ENCODE measurements at regions not wholly inside any gene's neighbourhood (a gene's known extent, or its start where the extent isn't known, plus 50 kb on each side); places are given as distances from the start of the nearest gene placed in this dataset.

GRCh38 chr13:109650861-109651260 is 135.5 kb downstream of the IRS2 start:
- DNase-seq (ENCODE audit: low read depth, low spot score) (no peak), FAIRE-seq (no peak)
- no peaks in the 10 kb centered on the region for H3K79me2 ChIP-seq (ENCODE audit: control insufficient read depth, insufficient read depth, low read length)
- no peaks in the 10 kb centered on the region for H3K9me1 ChIP-seq (ENCODE audit: control insufficient read depth, extremely low read depth, insufficient read depth, low read length)
- H3K27ac ChIP-seq (ENCODE audit: control insufficient read depth, insufficient read depth, low read length): no peak overlapping the region
- no peak overlapping the region for H3K4me3 ChIP-seq (ENCODE audit: control insufficient read depth in 2 of 3, extremely low read depth in 1 of 3, insufficient read depth in 2 of 3, low read depth in 1 of 3, low read length in 3 of 3)
- H3K4me1 ChIP-seq (ENCODE audit: control insufficient read depth, extremely low read depth, insufficient read depth, low read length): peaks cover 6% of the 10 kb centered on the region
- no peaks in the 10 kb centered on the region for H3K36me3 ChIP-seq (ENCODE audit: control insufficient read depth in 2 of 2, extremely low read depth in 1 of 2, insufficient read depth in 2 of 2, low read length in 2 of 2)
- no peak overlapping the region for H3K4me2 ChIP-seq (ENCODE audit: control insufficient read depth, extremely low read depth, insufficient read depth, low read depth, low read length)
- no peak overlapping the region for H2AFZ ChIP-seq (ENCODE audit: control insufficient read depth, low read length)
- no peaks in the 10 kb centered on the region for H4K20me1 ChIP-seq (ENCODE audit: control insufficient read depth, extremely low read depth, insufficient read depth, low read length)
- no peaks in the 10 kb centered on the region for H3K27me3 ChIP-seq (ENCODE audit: control insufficient read depth, extremely low read depth, insufficient read depth, low read length)
- H3K9me3 ChIP-seq (ENCODE audit: control insufficient read depth, low read depth, low read length): no peaks in the 10 kb centered on the region
- dilution Hi-C loops (cut with MboI; ENCODE audit: extremely low pct_ligation_motif_present, low sequenced_read_pairs): no loop called here
- no peak overlapping the region for H3K9ac ChIP-seq (ENCODE audit: control insufficient read depth, extremely low read depth, insufficient read depth, low read length)
- TF ChIP-seq EZH2 (IDR thresholded peaks at IDR 0.05; ENCODE audit: low read length): no peak
- no peak for TF ChIP-seq CTCF (optimal IDR thresholded peaks at IDR 0.05 in 1 of 3, IDR thresholded peaks at IDR 0.05 in 1 of 3, conservative IDR thresholded peaks at IDR 0.05 in 1 of 3; ENCODE audit: extremely low read depth in 1 of 3, insufficient read depth in 2 of 3, low read length in 3 of 3)

GRCh38 chr13:109649713-109650112 is 136.7 kb downstream of the IRS2 start:
- H3K9me3 ChIP-seq (ENCODE audit: control insufficient read depth, low read depth, low read length): no peaks in the 10 kb centered on the region
- H2AFZ ChIP-seq (ENCODE audit: control insufficient read depth, low read length): no peak overlapping the region
- H3K4me2 ChIP-seq (ENCODE audit: control insufficient read depth, extremely low read depth, insufficient read depth, low read depth, low read length): no peak overlapping the region
- no peak for TF ChIP-seq EZH2 (IDR thresholded peaks at IDR 0.05; ENCODE audit: low read length)
- H3K27me3 ChIP-seq (ENCODE audit: control insufficient read depth, extremely low read depth, insufficient read depth, low read length): no peaks in the 10 kb centered on the region
- no peaks in the 10 kb centered on the region for H3K36me3 ChIP-seq (ENCODE audit: control insufficient read depth in 2 of 2, extremely low read depth in 1 of 2, insufficient read depth in 2 of 2, low read length in 2 of 2)
- no peak for FAIRE-seq
- DNase-seq (ENCODE audit: low read depth, low spot score): no peak
- H3K79me2 ChIP-seq (ENCODE audit: control insufficient read depth, insufficient read depth, low read length): no peaks in the 10 kb centered on the region
- no peak overlapping the region for H3K9ac ChIP-seq (ENCODE audit: control insufficient read depth, extremely low read depth, insufficient read depth, low read length)
- no peaks in the 10 kb centered on the region for H3K9me1 ChIP-seq (ENCODE audit: control insufficient read depth, extremely low read depth, insufficient read depth, low read length)
- no peak overlapping the region for H3K27ac ChIP-seq (ENCODE audit: control insufficient read depth, insufficient read depth, low read length)
- H3K4me1 ChIP-seq (ENCODE audit: control insufficient read depth, extremely low read depth, insufficient read depth, low read length): peaks cover 6% of the 10 kb centered on the region
- dilution Hi-C loops (cut with MboI; ENCODE audit: extremely low pct_ligation_motif_present, low sequenced_read_pairs): no loop called here
- no peak overlapping the region for H3K4me3 ChIP-seq (ENCODE audit: control insufficient read depth in 2 of 3, extremely low read depth in 1 of 3, insufficient read depth in 2 of 3, low read depth in 1 of 3, low read length in 3 of 3)
- H4K20me1 ChIP-seq (ENCODE audit: control insufficient read depth, extremely low read depth, insufficient read depth, low read length): no peaks in the 10 kb centered on the region

- Histone ChIP-seq H3K36me3 (ENCODE audit: control insufficient read depth in 2 of 2, extremely low read depth in 1 of 2, insufficient read depth in 2 of 2, low read length in 2 of 2) (no peaks in the 10 kb centered on the region), H3K9ac (ENCODE audit: control insufficient read depth, extremely low read depth, insufficient read depth, low read length) (no peak overlapping the region), H3K27me3 (ENCODE audit: control insufficient read depth, extremely low read depth, insufficient read depth, low read length) (no peaks in the 10 kb centered on the region), H3K4me2 (ENCODE audit: control insufficient read depth, extremely low read depth, insufficient read depth, low read depth, low read length) (no peak overlapping the region), H3K9me3 (ENCODE audit: control insufficient read depth, low read depth, low read length) (no peaks in the 10 kb centered on the region), H3K9me1 (ENCODE audit: control insufficient read depth, extremely low read depth, insufficient read depth, low read length) (no peaks in the 10 kb centered on the region), H3K27ac (ENCODE audit: control insufficient read depth, insufficient read depth, low read length) (no peak overlapping the region), H3K4me3 (ENCODE audit: control insufficient read depth in 2 of 3, extremely low read depth in 1 of 3, insufficient read depth in 2 of 3, low read depth in 1 of 3, low read length in 3 of 3) (no peak overlapping the region), H2AFZ (ENCODE audit: control insufficient read depth, low read length) (no peak overlapping the region), H3K4me1 (ENCODE audit: control insufficient read depth, extremely low read depth, insufficient read depth, low read length) (peaks cover 6% of the 10 kb centered on the region), H3K79me2 (ENCODE audit: control insufficient read depth, insufficient read depth, low read length) (no peaks in the 10 kb centered on the region), H4K20me1 (ENCODE audit: control insufficient read depth, extremely low read depth, insufficient read depth, low read length) (no peaks in the 10 kb centered on the region)
- TF ChIP-seq EZH2 (IDR thresholded peaks at IDR 0.05; ENCODE audit: low read length): no peak
- no peak for TF ChIP-seq CTCF (optimal IDR thresholded peaks at IDR 0.05 in 1 of 3, IDR thresholded peaks at IDR 0.05 in 1 of 3, conservative IDR thresholded peaks at IDR 0.05 in 1 of 3; ENCODE audit: extremely low read depth in 1 of 3, insufficient read depth in 2 of 3, low read length in 3 of 3)
- no peak for FAIRE-seq
- dilution Hi-C loops (cut with MboI; ENCODE audit: extremely low pct_ligation_motif_present, low sequenced_read_pairs): no loop called here
- DNase-seq (ENCODE audit: low read depth, low spot score): no peak
Observed at GRCh38 chr13:109647699-109648098, 138.7 kb downstream of the IRS2 start.
